HUES48 (cell line): ENCODE measurements at regions not wholly inside any gene's neighbourhood (a gene's known extent, or its start where the extent isn't known, plus 50 kb on each side); places are given as distances from the start of the nearest gene placed in this dataset.

Source experiments
- H3K27ac ChIP-seq: one replicate; pipeline ENCODE4 v1.7.0; 2013; ENCODE audit warnings: low read depth, low read length, inconsistent platforms
- H3K27me3 ChIP-seq: 2 replicates; pipeline ENCODE4 v1.6.1; 2013; ENCODE audit warnings: mild to moderate bottlenecking, low read length; ENCODE audit not compliant: control insufficient read depth, insufficient read depth
- H3K36me3 ChIP-seq: 2 replicates; pipeline ENCODE4 v1.6.1; 2013; ENCODE audit warnings: low read length; ENCODE audit not compliant: control insufficient read depth, insufficient read depth
- H3K4me1 ChIP-seq: 2 replicates; pipeline ENCODE4 v1.6.1; 2013; ENCODE audit warnings: mild to moderate bottlenecking, low read length; ENCODE audit not compliant: control insufficient read depth, insufficient read depth
- H3K4me3 ChIP-seq: 2 replicates; pipeline ENCODE4 v1.5.1; 2013; ENCODE audit warnings: mild to moderate bottlenecking, low read depth, low read length
- H3K9ac ChIP-seq: 2 replicates; pipeline ENCODE4 v1.6.1; 2013; ENCODE audit warnings: mild to moderate bottlenecking, low read depth, low read length, moderate library complexity
- H3K9me3 ChIP-seq: 2 replicates; pipeline ENCODE4 v1.6.1; 2013; ENCODE audit warnings: low read length; ENCODE audit not compliant: control insufficient read depth, insufficient read depth

DNA sequence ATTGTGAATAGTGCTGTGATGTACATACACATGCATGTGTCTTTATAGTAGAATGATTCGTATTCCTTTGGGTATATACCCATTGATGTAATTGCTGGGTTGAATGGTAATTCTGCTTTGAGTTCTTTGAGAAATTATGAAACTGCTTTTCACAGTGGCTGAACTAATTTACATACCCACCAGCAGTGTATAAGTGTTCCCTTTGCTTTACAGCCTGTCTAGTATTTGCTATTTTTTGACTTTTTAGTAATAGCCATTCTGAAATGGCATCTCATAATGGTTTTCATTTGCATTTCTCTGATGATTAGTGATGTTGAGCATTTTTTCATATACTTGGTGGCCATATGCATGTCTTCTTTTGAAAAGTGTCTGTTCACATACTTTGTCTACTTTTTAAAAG lies 54.5 kb upstream of the FAM78B start:
- no peak overlapping the region for H3K4me3 ChIP-seq
- H3K9ac ChIP-seq = no peak overlapping the region
- no peak overlapping the region for H3K27ac ChIP-seq
- H3K9me3 ChIP-seq = no peaks in the 10 kb centered on the region
- H3K27me3 ChIP-seq = no peaks in the 10 kb centered on the region
- no peaks in the 10 kb centered on the region for H3K36me3 ChIP-seq
- no peaks in the 10 kb centered on the region for H3K4me1 ChIP-seq

DNA sequence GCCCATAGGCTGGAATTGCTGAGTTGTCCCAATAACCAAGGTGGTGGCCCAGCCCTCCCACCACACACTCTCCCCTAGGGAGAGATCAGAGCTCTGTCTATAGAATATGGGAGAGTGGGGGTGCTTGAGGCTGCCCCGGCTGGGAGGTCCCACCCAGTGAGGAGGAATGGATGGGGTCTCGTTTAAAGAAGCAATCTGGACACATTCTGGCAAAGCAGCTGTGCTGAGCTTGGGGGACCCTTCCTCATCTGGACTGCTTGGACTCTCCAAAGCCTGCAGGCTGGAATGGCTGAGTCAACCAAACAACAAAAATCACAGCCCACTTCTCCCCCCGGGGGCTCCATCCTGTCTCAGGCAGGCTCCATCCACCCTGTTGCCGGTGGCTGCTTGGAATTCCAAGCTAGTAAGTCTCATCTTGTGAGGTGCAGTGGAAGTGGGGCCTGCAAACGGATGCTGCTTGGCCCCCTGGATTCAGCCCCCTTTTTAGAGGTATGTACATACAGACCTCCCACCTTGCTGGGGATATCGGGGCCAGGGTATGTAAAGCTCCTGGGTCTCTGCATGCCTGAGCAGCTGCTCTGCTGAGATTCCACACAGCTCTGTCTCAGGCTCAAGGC lies 67.1 kb upstream of the FAM78B start:
- H3K27me3 ChIP-seq = no peaks in the 10 kb centered on the region
- no peak overlapping the region for H3K4me3 ChIP-seq
- H3K9me3 ChIP-seq = no peaks in the 10 kb centered on the region
- H3K9ac ChIP-seq = no peak overlapping the region
- no peaks in the 10 kb centered on the region for H3K4me1 ChIP-seq
- H3K36me3 ChIP-seq = no peaks in the 10 kb centered on the region
- no peak overlapping the region for H3K27ac ChIP-seq

DNA sequence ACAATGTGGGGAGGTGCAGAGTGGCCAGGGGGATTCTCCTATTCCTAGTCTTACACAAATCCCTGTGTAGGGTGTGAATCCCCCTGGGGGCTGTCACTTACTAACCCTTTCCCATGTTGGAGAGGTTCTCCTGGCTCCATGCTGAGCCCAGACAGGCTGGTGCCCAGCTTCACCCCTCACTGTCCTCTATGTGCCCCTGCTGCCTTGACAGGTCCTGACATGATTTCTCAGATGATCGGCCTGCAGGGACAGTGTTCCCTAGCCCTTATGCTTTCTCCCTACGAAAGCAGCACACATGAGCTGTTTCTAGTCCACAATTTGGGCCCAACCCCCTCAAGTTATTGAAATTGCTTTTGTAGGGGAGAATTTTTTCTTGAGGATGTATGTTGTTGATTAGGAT lies 68.9 kb upstream of the FAM78B start:
- no peaks in the 10 kb centered on the region for H3K27me3 ChIP-seq
- H3K27ac ChIP-seq = no peak overlapping the region
- no peaks in the 10 kb centered on the region for H3K36me3 ChIP-seq
- H3K9ac ChIP-seq = no peak overlapping the region
- H3K9me3 ChIP-seq = no peaks in the 10 kb centered on the region
- no peaks in the 10 kb centered on the region for H3K4me1 ChIP-seq
- H3K4me3 ChIP-seq = no peak overlapping the region

DNA sequence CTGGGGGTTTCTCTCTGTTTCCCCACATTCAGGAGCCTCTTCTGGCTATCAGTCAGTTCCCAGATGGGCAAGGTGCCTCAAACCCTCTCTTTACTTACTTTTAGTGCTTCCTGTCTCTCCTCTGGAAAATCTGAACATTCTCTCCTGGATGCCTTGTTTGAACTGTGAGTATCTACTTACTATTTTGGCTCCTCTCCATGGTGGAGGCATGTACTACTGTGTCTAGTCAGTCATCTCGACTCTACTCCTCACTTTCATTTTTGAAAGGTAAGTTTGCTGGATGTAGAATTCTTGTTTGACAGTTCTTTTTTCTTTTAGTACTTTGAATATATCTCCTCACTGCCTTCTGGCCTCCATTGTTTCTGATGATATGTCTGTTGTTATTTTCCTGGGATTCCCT lies 70.9 kb upstream of the FAM78B start:
- Histone ChIP-seq H3K4me3 (no peak overlapping the region), H3K27ac (no peak overlapping the region), H3K27me3 (no peaks in the 10 kb centered on the region), H3K9me3 (no peaks in the 10 kb centered on the region), H3K36me3 (no peaks in the 10 kb centered on the region), H3K4me1 (no peaks in the 10 kb centered on the region), H3K9ac (no peak overlapping the region)

DNA sequence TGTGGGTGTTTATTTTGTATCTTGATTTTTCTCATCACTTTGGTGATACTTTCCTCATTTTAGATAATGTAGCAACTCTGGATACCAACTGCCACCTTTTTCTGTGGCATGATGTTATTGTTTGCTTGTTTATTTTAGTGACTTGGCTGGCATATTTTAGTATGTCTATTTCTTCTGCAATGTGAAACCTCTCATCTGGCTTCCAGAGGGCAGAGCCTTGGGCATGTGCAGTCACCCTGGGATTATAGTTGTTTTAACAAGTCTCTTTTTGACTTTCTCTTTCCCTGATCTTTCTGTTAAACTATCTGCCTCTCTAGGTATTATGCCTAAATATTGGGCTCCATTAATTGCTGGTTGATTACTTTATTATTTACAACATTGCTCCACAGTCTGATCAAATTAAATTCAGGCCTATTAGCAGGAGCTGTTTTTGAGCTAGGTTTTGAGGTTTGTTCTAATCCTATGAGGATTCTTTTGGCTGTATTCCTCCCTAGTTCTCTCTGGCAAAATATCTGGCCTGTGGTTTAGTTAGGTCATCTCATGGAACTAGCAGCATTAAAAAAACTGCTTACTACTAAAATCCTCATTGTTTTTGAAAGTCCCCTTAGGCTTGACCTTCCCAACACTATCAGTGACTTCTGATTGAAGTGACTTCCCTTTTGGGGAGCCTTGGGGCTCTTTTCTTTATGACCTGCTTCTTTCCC lies 86.4 kb upstream of the FAM78B start:
- Histone ChIP-seq H3K36me3 (no peaks in the 10 kb centered on the region), H3K27ac (no peak overlapping the region), H3K4me3 (no peak overlapping the region), H3K4me1 (no peaks in the 10 kb centered on the region), H3K9ac (no peak overlapping the region), H3K27me3 (no peaks in the 10 kb centered on the region), H3K9me3 (no peaks in the 10 kb centered on the region; the same call in 1 of the 2 replicates)

DNA sequence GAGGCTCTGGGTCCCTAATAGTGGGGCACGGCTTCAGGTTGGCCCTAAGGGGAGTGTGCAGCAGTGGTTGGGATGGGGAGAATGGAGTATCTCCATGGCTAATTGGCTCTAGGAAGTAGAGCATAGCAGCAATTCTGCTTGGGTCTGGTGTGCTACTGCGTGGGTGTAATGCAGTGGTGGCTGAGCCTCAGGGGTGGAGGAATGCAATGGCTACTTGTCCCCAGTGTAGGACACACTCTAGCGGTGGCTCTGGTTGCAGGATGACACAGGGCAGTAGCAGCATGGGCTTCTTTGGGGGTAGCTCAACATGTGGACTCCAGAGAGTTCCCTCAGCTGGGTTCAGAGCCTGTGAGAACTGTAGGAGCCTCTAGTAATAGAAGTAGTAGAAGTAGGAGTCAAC lies 91.2 kb upstream of the FAM78B start:
- no peaks in the 10 kb centered on the region for H3K9me3 ChIP-seq
- no peaks in the 10 kb centered on the region for H3K36me3 ChIP-seq
- no peaks in the 10 kb centered on the region for H3K27me3 ChIP-seq
- no peaks in the 10 kb centered on the region for H3K4me1 ChIP-seq
- no peak overlapping the region for H3K4me3 ChIP-seq
- H3K27ac ChIP-seq = no peak overlapping the region
- H3K9ac ChIP-seq = no peak overlapping the region

DNA sequence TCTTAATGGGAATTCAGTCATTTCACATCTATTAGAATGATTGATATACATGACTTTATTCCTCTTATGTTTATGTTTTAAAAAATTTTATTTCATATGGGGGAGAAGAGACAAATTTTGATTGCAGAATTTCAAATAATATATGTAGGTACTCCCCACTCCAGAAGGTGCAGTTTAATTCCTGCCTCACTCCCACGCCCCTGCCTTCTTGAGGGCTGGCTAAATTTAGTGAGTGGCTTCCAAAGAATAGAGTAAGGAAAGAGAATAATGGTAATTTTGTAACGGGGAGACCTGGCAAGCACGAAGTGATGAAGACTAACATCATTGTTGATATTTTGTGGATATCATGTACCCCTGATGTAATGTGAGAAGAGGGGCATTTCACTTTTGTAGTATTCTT lies 94.7 kb upstream of the FAM78B start:
- H3K27me3 ChIP-seq = no peaks in the 10 kb centered on the region
- H3K4me3 ChIP-seq = no peak overlapping the region
- H3K4me1 ChIP-seq = no peaks in the 10 kb centered on the region
- H3K27ac ChIP-seq = no peak overlapping the region
- no peaks in the 10 kb centered on the region for H3K36me3 ChIP-seq
- H3K9me3 ChIP-seq = no peaks in the 10 kb centered on the region
- H3K9ac ChIP-seq = no peak overlapping the region

DNA sequence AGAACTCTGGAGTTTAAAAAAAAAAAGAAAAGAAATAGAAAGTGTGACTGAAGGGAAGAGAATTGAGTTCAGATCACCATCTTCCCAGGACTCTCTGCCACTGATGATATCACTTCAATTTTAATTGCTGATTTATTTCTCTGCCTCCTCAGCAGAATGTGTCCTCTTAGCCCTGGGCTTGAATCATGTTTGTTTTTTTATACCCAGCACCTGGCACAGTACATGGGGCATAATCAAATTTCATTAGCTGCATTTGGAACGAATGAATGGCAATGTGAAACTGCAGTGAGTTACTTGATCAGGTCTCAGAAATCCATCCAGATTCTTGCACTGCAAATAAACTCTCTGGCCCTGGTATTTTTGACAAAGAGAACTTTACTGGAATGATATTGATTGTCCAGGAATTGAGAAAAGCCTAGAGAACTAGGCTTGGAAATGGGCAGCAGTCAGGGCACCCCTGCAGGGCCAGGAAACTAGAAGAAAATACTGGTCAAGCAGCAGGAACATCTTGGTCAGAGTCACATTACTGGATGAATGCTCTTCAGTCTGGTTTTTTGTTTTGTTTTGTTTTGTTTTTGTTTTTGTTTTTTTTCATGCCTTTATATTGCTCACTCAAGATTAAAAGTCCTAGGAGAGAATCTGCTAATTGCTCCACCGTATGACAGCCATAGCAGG lies 103.8 kb upstream of the FAM78B start:
- Histone ChIP-seq H3K27ac (no peak overlapping the region), H3K4me3 (no peak overlapping the region), H3K9ac (no peak overlapping the region), H3K9me3 (no peaks in the 10 kb centered on the region), H3K4me1 (peaks cover 15% of the 10 kb centered on the region), H3K27me3 (no peaks in the 10 kb centered on the region), H3K36me3 (no peaks in the 10 kb centered on the region)

DNA sequence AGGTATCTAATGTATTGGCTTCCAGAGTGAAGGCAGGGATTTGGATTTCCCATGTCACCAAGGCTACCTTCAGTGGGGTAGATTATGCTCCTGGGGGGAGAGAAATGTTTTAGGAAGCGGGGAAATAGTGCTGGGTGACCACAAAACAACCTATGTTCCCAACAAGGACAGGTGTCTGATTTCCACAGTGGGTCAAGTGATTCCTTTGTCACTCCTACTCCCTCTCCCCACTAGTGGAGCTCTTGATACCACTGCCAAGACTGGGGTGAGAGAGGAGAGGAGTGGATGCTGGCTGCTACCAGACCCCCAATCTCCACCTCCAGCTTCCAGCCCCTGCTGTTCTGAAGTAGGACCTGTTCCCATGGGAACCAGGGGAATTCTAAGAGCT lies 104.3 kb upstream of the FAM78B start:
- Histone ChIP-seq H3K27me3 (no peaks in the 10 kb centered on the region), H3K9me3 (no peaks in the 10 kb centered on the region), H3K9ac (no peak overlapping the region), H3K4me1 (peaks cover 15% of the 10 kb centered on the region), H3K27ac (no peak overlapping the region), H3K36me3 (no peaks in the 10 kb centered on the region), H3K4me3 (no peak overlapping the region)

DNA sequence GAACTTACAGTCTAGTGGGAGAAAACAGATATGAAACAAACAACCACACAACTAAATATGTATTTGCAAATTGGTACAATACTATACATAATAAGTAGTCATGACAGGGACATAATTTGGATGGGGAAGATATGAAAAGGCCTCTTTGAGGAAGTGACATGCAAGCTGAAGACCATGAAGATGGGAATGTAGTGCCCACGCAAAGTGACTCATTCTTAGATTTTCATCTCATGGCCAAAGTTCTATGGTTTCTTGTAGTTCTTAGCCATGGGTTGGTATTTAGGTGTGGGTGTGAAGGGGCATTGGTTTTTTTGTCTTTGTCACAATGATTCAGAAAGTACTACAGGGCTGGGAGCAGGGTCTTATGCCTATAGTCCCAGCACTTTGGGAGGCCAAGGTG lies 105.4 kb upstream of the FAM78B start:
- H3K4me1 ChIP-seq = peaks cover 15% of the 10 kb centered on the region
- H3K4me3 ChIP-seq = no peak overlapping the region
- H3K27ac ChIP-seq = no peak overlapping the region
- no peak overlapping the region for H3K9ac ChIP-seq
- no peaks in the 10 kb centered on the region for H3K9me3 ChIP-seq
- H3K36me3 ChIP-seq = no peaks in the 10 kb centered on the region
- H3K27me3 ChIP-seq = no peaks in the 10 kb centered on the region

DNA sequence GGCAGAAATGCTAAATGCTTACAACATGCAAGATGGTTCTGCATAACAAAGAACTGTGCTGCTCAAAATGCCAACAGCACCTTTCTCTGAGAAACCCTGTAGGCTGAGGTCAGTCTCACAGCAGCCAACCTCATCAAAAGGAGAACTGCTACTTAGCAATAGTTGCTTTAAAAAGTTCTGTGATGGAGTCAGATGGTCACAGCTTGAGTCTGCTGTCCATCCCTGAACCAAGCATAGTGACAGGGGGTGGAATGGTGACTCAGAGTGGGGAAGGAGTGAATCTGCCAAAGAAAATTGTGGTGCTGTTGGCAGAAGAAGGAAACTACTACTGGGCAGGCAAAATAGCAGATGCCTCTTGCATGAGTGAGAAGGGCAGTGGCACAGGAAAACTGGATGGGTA lies 106.0 kb upstream of the FAM78B start:
- Histone ChIP-seq H3K36me3 (no peaks in the 10 kb centered on the region), H3K4me3 (no peak overlapping the region)

More for the DNA sequence above, 106.0 kb upstream of the FAM78B start:
- Histone ChIP-seq H3K9ac (no peak overlapping the region), H3K27me3 (no peaks in the 10 kb centered on the region), H3K4me1 (peaks cover 15% of the 10 kb centered on the region), H3K9me3 (no peaks in the 10 kb centered on the region), H3K27ac (no peak overlapping the region)
